ENCODE measurements at regions not wholly inside any gene's neighbourhood (a gene's known extent, or its start where the extent isn't known, plus 50 kb on each side); places are given as distances from the start of the nearest gene placed in this dataset.
"Not testable (repeated sequence)": the region's sequence is repeated elsewhere in the genome, so short reads cannot be mapped to it uniquely, and the experiment has no call there.

- DNase-seq (ENCODE audit: low read depth, low spot score) = not testable (repeated sequence)
Measured at GRCh38 chr9:40906879-40907278, 221.6 kb downstream of the FOXD4L6 start.

GRCh38 chr9:40892315-40892714 is 236.2 kb downstream of the FOXD4L6 start:
- DNase-seq (ENCODE audit: low read depth, low spot score) = not testable (repeated sequence)

- not testable (repeated sequence) for DNase-seq (ENCODE audit: low read depth, low spot score)
Measured at GRCh38 chr9:40885858-40886257, 242.6 kb downstream of the FOXD4L6 start.

GRCh38 chr9:40884902-40885490 is 243.5 kb downstream of the FOXD4L6 start:
- not testable (repeated sequence) for DNase-seq (ENCODE audit: low read depth, low spot score)

GRCh38 chr9:40884072-40884901 is 244.2 kb downstream of the FOXD4L6 start:
- DNase-seq (ENCODE audit: low read depth, low spot score) = no peak

GRCh38 chr9:40883423-40884071 is 244.9 kb downstream of the FOXD4L6 start:
- DNase-seq (ENCODE audit: low read depth, low spot score) = not testable (repeated sequence)

GRCh38 chr9:40873753-40874295 is 254.7 kb downstream of the FOXD4L6 start:
- DNase-seq (ENCODE audit: low read depth, low spot score) = peak; percentile 32

- not testable (repeated sequence) for DNase-seq (ENCODE audit: low read depth, low spot score)
Measured at GRCh38 chr9:40868437-40868836, 260.0 kb downstream of the FOXD4L6 start.
